Mucosa of descending colon (tissue), 3 donors: ENCODE measurements at regions not wholly inside any gene's neighbourhood (a gene's known extent, or its start where the extent isn't known, plus 50 kb on each side); places are given as distances from the start of the nearest gene placed in this dataset.

Experiments
- ATAC-seq: fragments of 200-7000 bp; cut with Tn5 transposase; one replicate; pipeline ENCODE4 v1.9.1; 2020; ENCODE audit warnings: mild to moderate bottlenecking, moderate library complexity
- DNase-seq, 3 donors: peaks; one replicate each; pipeline ENCODE4 v3.0.0-alpha.2; 2020
- H3K36me3 ChIP-seq: fragments of 200-600 bp; one replicate; pipeline ENCODE4 v1.8.0; 2021; ENCODE audit warnings: low read depth, mild to moderate bottlenecking
- H3K4me1 ChIP-seq: fragments of 200-600 bp; one replicate; pipeline ENCODE4 v1.8.0; 2021; ENCODE audit warnings: low read depth, mild to moderate bottlenecking
- H3K4me3 ChIP-seq: fragments of 200-600 bp; one replicate; pipeline ENCODE4 v1.8.0; 2021; ENCODE audit warnings: mild to moderate bottlenecking
- H3K9me3 ChIP-seq: fragments of 200-600 bp; one replicate; pipeline ENCODE4 v1.8.0; 2021; ENCODE audit warnings: mild to moderate bottlenecking
- CTCF ChIP-seq: fragments of 200-600 bp; IDR thresholded peaks from one replicate; pipeline ENCODE4 v1.8.0; 2022; ENCODE audit warnings: antibody characterized with exemption, mild to moderate bottlenecking
- intact Hi-C, 2 donors: fragments of 100-400 bp; cut with DNase I in 1 of 2; cut with micrococcal nuclease in 1 of 2; formaldehyde crosslinking; loops; one replicate each; pipeline versions ENCODE4 v1.11.0 to v1.11.1; 2022; cut with DNase I, micrococcal nuclease
- donor health status: DM: no; HTN: no; CAD: no; lungs with moderate emphysema.
- donor health status: DM: no; HTN: no; CAD: no.
- donor health status: DM: no; HTN: yes; CAD: no.

- ATAC-seq (no peak), DNase-seq (no peak)
- no peak overlapping the region for H3K4me3 ChIP-seq
- H3K4me1 ChIP-seq: no peaks in the 10 kb centered on the region
- H3K9me3 ChIP-seq: no peaks in the 10 kb centered on the region
- intact Hi-C loops: no loop called here
- TF ChIP-seq CTCF: no peak
- no peaks in the 10 kb centered on the region for H3K36me3 ChIP-seq
These were observed 234.9 kb upstream of the LMCD1 start for GRCh38 chr3:8266730-8267131.

GRCh38 chr3:8273479-8273878 is 228.1 kb upstream of the LMCD1 start:
- no peak for ATAC-seq
- Histone ChIP-seq H3K4me1 (no peaks in the 10 kb centered on the region), H3K4me3 (no peak overlapping the region), H3K36me3 (no peaks in the 10 kb centered on the region), H3K9me3 (no peaks in the 10 kb centered on the region)
- TF ChIP-seq CTCF: no peak
- DNase-seq: no peak
- intact Hi-C loops: no loop called here

GRCh38 chr3:8276056-8276455 is 225.6 kb upstream of the LMCD1 start:
- Histone ChIP-seq H3K36me3 (no peaks in the 10 kb centered on the region), H3K4me1 (no peaks in the 10 kb centered on the region), H3K9me3 (no peaks in the 10 kb centered on the region), H3K4me3 (no peak overlapping the region)
- no peak for ATAC-seq
- TF ChIP-seq CTCF: no peak
- intact Hi-C loops: no loop called here
- DNase-seq: no peak

- no peak for ATAC-seq
These were observed 225.1 kb upstream of the LMCD1 start for GRCh38 chr3:8276506-8276905.

GRCh38 chr3:8278448-8278847 is 223.2 kb upstream of the LMCD1 start:
- Histone ChIP-seq H3K4me1 (no peaks in the 10 kb centered on the region), H3K36me3 (no peaks in the 10 kb centered on the region), H3K9me3 (no peaks in the 10 kb centered on the region), H3K4me3 (no peak overlapping the region)
- ATAC-seq (no peak), DNase-seq (no peak)
- no peak for TF ChIP-seq CTCF
- intact Hi-C loops: no loop called here

More at GRCh38 chr3:8276506-8276905, 225.1 kb upstream of the LMCD1 start:
- DNase-seq: no peak
- intact Hi-C loops: no loop called here
- H3K9me3 ChIP-seq: no peaks in the 10 kb centered on the region
- H3K4me1 ChIP-seq: no peaks in the 10 kb centered on the region
- no peak for TF ChIP-seq CTCF
- no peak overlapping the region for H3K4me3 ChIP-seq
- H3K36me3 ChIP-seq: no peaks in the 10 kb centered on the region

- intact Hi-C loops: no loop called here
- Histone ChIP-seq H3K4me1 (no peaks in the 10 kb centered on the region), H3K9me3 (no peaks in the 10 kb centered on the region), H3K36me3 (no peaks in the 10 kb centered on the region), H3K4me3 (no peak overlapping the region)
- no peak for TF ChIP-seq CTCF
- DNase-seq (no peak), ATAC-seq (no peak)
These were observed 222.1 kb upstream of the LMCD1 start for GRCh38 chr3:8279476-8279875.
